Endodermal cell (in vitro differentiated cells): ENCODE measurements at regions not wholly inside any gene's neighbourhood (a gene's known extent, or its start where the extent isn't known, plus 50 kb on each side); places are given as distances from the start of the nearest gene placed in this dataset.

Experiments
- DNase-seq: peaks from one replicate; pipeline ENCODE4 v3.0.0-alpha.2; 2017
- H3K27ac ChIP-seq: 2 replicates; pipeline ENCODE4 v1.5.1; 2013; ENCODE audit warnings: mild to moderate bottlenecking, low read depth, low read length, moderate library complexity
- H3K27me3 ChIP-seq: 2 replicates; pipeline ENCODE4 v1.6.1; 2013; ENCODE audit warnings: mild to moderate bottlenecking, low read length, moderate library complexity; ENCODE audit not compliant: insufficient read depth, control insufficient read depth, poor library complexity, severe bottlenecking
- H3K36me3 ChIP-seq: 2 replicates; pipeline ENCODE4 v1.7.0; 2013; ENCODE audit warnings: mild to moderate bottlenecking, low read length, moderate library complexity; ENCODE audit not compliant: control insufficient read depth, insufficient read depth
- H3K4me1 ChIP-seq: one replicate; pipeline ENCODE4 v1.7.0; 2013; ENCODE audit warnings: low read length; ENCODE audit not compliant: control insufficient read depth, insufficient read depth
- H3K4me3 ChIP-seq: 2 replicates; pipeline ENCODE4 v1.5.1; 2013; ENCODE audit warnings: mild to moderate bottlenecking, low read length, moderate library complexity
- H3K9ac ChIP-seq: 2 replicates; pipeline ENCODE4 v1.6.1; 2013; ENCODE audit warnings: mild to moderate bottlenecking, low read length, moderate library complexity; ENCODE audit not compliant: poor library complexity, severe bottlenecking; ENCODE audit errors: extremely low read depth
- H3K9me3 ChIP-seq: 2 replicates; pipeline ENCODE4 v1.6.1; 2013; ENCODE audit warnings: mild to moderate bottlenecking, low read length, moderate library complexity; ENCODE audit not compliant: control insufficient read depth
- H3K27ac Mint-ChIP-seq: 2 replicates; pipeline ENCODE4 v1.8.0; 2020; ENCODE audit warnings: mixed read lengths
- H3K27me3 Mint-ChIP-seq: 2 replicates; pipeline ENCODE4 v1.8.0; 2021; ENCODE audit warnings: mild to moderate bottlenecking, mixed read lengths; ENCODE audit not compliant: insufficient read depth
- H3K36me3 Mint-ChIP-seq: 2 replicates; pipeline ENCODE4 v1.8.0; 2020; ENCODE audit warnings: low read depth, mixed read lengths
- H3K4me1 Mint-ChIP-seq: 2 replicates; pipeline ENCODE4 v1.8.0; 2020; ENCODE audit warnings: mixed read lengths
- H3K4me3 Mint-ChIP-seq: 2 replicates; pipeline ENCODE4 v1.8.0; 2020; ENCODE audit warnings: mild to moderate bottlenecking, moderate library complexity, mixed read lengths
- H3K9me3 Mint-ChIP-seq: 2 replicates; pipeline ENCODE4 v1.8.0; 2020; ENCODE audit warnings: mild to moderate bottlenecking, mixed read lengths
- CTCF ChIP-seq: fragments of 200-600 bp; sonication (generic); conservative IDR thresholded peaks from 2 replicates; pipeline ENCODE4 v1.5.0; 2021; ENCODE audit warnings: antibody characterized with exemption, mild to moderate bottlenecking
- WGBS, 2 experiments: methylation state at CpG; one replicate each; pipeline versions ENCODE4 v1.1.5 to v1.1.7; 2013; ENCODE audit warnings: missing lambda C conversion rate in 2 of 2, mixed read lengths in 1 of 2; ENCODE audit not compliant: insufficient coverage in 1 of 2, insufficient read length in 1 of 2; 5-methylcytosine and 5-hydroxymethylcytosine counted together

GRCh38 chr2:18976168-18976961 lies 382.1 kb downstream of the OSR1 start:
- Histone ChIP-seq H3K9me3 (no peaks in the 10 kb centered on the region), H3K27ac (no peak overlapping the region), H3K36me3 (no peaks in the 10 kb centered on the region), H3K4me3 (no peak overlapping the region), H3K9ac (no peak overlapping the region), H3K4me1 (no peaks in the 10 kb centered on the region), H3K27me3 (no peaks in the 10 kb centered on the region)
- no peak overlapping the region for H3K27ac Mint-ChIP-seq
- DNase-seq = no peak
- no peaks in the 10 kb centered on the region for H3K27me3 Mint-ChIP-seq
- TF ChIP-seq CTCF = no peak
- no peaks in the 10 kb centered on the region for H3K4me1 Mint-ChIP-seq
- no peak overlapping the region for H3K4me3 Mint-ChIP-seq
- H3K36me3 Mint-ChIP-seq = no peaks in the 10 kb centered on the region
- H3K9me3 Mint-ChIP-seq = no peaks in the 10 kb centered on the region
- WGBS, 2 experiments = 91 to 97% methylated on average over 12 to 14 of the region's 14 CpGs

- Histone ChIP-seq H3K4me1 (no peaks in the 10 kb centered on the region), H3K9me3 (no peaks in the 10 kb centered on the region), H3K9ac (no peak overlapping the region), H3K4me3 (no peak overlapping the region), H3K36me3 (no peaks in the 10 kb centered on the region), H3K27ac (no peak overlapping the region), H3K27me3 (no peaks in the 10 kb centered on the region)
- no peaks in the 10 kb centered on the region for H3K36me3 Mint-ChIP-seq
- no peaks in the 10 kb centered on the region for H3K27me3 Mint-ChIP-seq
- 52 to 88% methylated on average over 4 to 9 of the region's 9 CpGs for WGBS, 2 experiments
- H3K4me3 Mint-ChIP-seq = no peak overlapping the region
- no peaks in the 10 kb centered on the region for H3K9me3 Mint-ChIP-seq
- no peak overlapping the region for H3K27ac Mint-ChIP-seq
- no peak for TF ChIP-seq CTCF
- no peaks in the 10 kb centered on the region for H3K4me1 Mint-ChIP-seq
- DNase-seq = no peak
These were observed 382.8 kb downstream of the OSR1 start for GRCh38 chr2:18975506-18976167.

- Histone ChIP-seq H3K36me3 (no peaks in the 10 kb centered on the region), H3K9me3 (no peaks in the 10 kb centered on the region), H3K4me1 (no peaks in the 10 kb centered on the region)
These were observed 382.3 kb upstream of the NT5C1B start for GRCh38 chr2:18971628-18972027.

More at GRCh38 chr2:18971628-18972027, 382.3 kb upstream of the NT5C1B start:
- no peak for DNase-seq
- Histone ChIP-seq H3K9ac (no peak overlapping the region), H3K27me3 (no peaks in the 10 kb centered on the region), H3K27ac (no peak overlapping the region), H3K4me3 (no peak overlapping the region)
- Mint-ChIP-seq H3K36me3 (no peaks in the 10 kb centered on the region), H3K27ac (no peak overlapping the region), H3K4me1 (no peaks in the 10 kb centered on the region), H3K4me3 (no peak overlapping the region), H3K27me3 (peaks cover 5% of the 10 kb centered on the region), H3K9me3 (no peaks in the 10 kb centered on the region)
- TF ChIP-seq CTCF = no peak
